ENCODE measurements at regions not wholly inside any gene's neighbourhood (a gene's known extent, or its start where the extent isn't known, plus 50 kb on each side); places are given as distances from the start of the nearest gene placed in this dataset.

- Histone ChIP-seq H4K12ac (ENCODE audit: low read depth, low read length) (no peak overlapping the region), H3K79me2 (ENCODE audit: control insufficient read depth, insufficient read depth, low read length, poor library complexity) (no peaks in the 10 kb centered on the region), H3K23ac (ENCODE audit: low read length) (no peak overlapping the region), H3K18ac (ENCODE audit: low read length) (no peak overlapping the region), H3K36me3 (ENCODE audit: control insufficient read depth in 1 of 2, insufficient read depth in 2 of 2, low read length in 2 of 2) (no peaks in the 10 kb centered on the region), H2AK5ac (ENCODE audit: low read length) (no peak overlapping the region), H3K4ac (ENCODE audit: low read depth, low read length) (no peak overlapping the region), H3K4me3 (ENCODE audit: low read depth, low read length) (no peak overlapping the region), H3K14ac (ENCODE audit: low read length) (no peak overlapping the region), H3K4me2 (ENCODE audit: low read length) (no peak overlapping the region), H3K9me3 (ENCODE audit: insufficient read depth, low read depth, low read length) (no peaks in the 10 kb centered on the region), H3K27ac (ENCODE audit: low read depth, low read length) (no peak overlapping the region), H3K79me1 (ENCODE audit: low read length) (no peaks in the 10 kb centered on the region), H4K8ac (ENCODE audit: low read depth, low read length) (no peak overlapping the region), H3K9ac (ENCODE audit: low read length) (no peak overlapping the region), H2BK12ac (ENCODE audit: low read length) (no peak overlapping the region), H3K4me1 (ENCODE audit: control insufficient read depth in 1 of 2, insufficient read depth in 2 of 2, low read length in 2 of 2) (no peaks in the 10 kb centered on the region), H2BK120ac (ENCODE audit: insufficient read depth, low read length, poor library complexity) (no peak overlapping the region), H4K91ac (ENCODE audit: low read depth, low read length) (no peak overlapping the region), H3K27me3 (ENCODE audit: insufficient read depth, low read length) (no peaks in the 10 kb centered on the region), H2AFZ (ENCODE audit: insufficient read depth, low read length, poor library complexity) (no peak overlapping the region), H2BK5ac (ENCODE audit: low read depth, low read length, poor library complexity) (no peak overlapping the region)
- WGBS (ENCODE audit: extremely low coverage, insufficient coverage, insufficient read length) = no CpG with 5 or more reads among the region's 3 CpGs
- no peak for DNase-seq
Measured at GRCh38 chr2:52558265-52558664, 1209.3 kb upstream of the CHAC2 start.

- Histone ChIP-seq H3K27me3 (ENCODE audit: insufficient read depth, low read length) (no peaks in the 10 kb centered on the region), H3K4me3 (ENCODE audit: low read depth, low read length) (no peak overlapping the region), H3K4ac (ENCODE audit: low read depth, low read length) (no peak overlapping the region), H2AFZ (ENCODE audit: insufficient read depth, low read length, poor library complexity) (no peak overlapping the region), H4K91ac (ENCODE audit: low read depth, low read length) (no peak overlapping the region), H3K4me1 (ENCODE audit: control insufficient read depth in 1 of 2, insufficient read depth in 2 of 2, low read length in 2 of 2) (no peaks in the 10 kb centered on the region), H4K12ac (ENCODE audit: low read depth, low read length) (no peak overlapping the region), H3K4me2 (ENCODE audit: low read length) (no peak overlapping the region), H2BK12ac (ENCODE audit: low read length) (no peak overlapping the region), H2BK5ac (ENCODE audit: low read depth, low read length, poor library complexity) (no peak overlapping the region), H4K8ac (ENCODE audit: low read depth, low read length) (no peak overlapping the region), H3K36me3 (ENCODE audit: control insufficient read depth in 1 of 2, insufficient read depth in 2 of 2, low read length in 2 of 2) (no peaks in the 10 kb centered on the region), H3K9ac (ENCODE audit: low read length) (no peak overlapping the region), H3K27ac (ENCODE audit: low read depth, low read length) (no peak overlapping the region), H3K79me1 (ENCODE audit: low read length) (no peaks in the 10 kb centered on the region), H3K9me3 (ENCODE audit: insufficient read depth, low read depth, low read length) (no peaks in the 10 kb centered on the region), H3K23ac (ENCODE audit: low read length) (no peak overlapping the region), H3K79me2 (ENCODE audit: control insufficient read depth, insufficient read depth, low read length, poor library complexity) (no peaks in the 10 kb centered on the region), H3K18ac (ENCODE audit: low read length) (no peak overlapping the region), H2AK5ac (ENCODE audit: low read length) (no peak overlapping the region), H2BK120ac (ENCODE audit: insufficient read depth, low read length, poor library complexity) (no peak overlapping the region), H3K14ac (ENCODE audit: low read length) (no peak overlapping the region)
- no peak for DNase-seq
- no CpG with 5 or more reads among the region's 10 CpGs for WGBS (ENCODE audit: extremely low coverage, insufficient coverage, insufficient read length)
Measured at GRCh38 chr2:52542297-52542696, 1225.3 kb upstream of the CHAC2 start.

GRCh38 chr2:52539026-52539970, 1228.3 kb upstream of the CHAC2 start:
- Histone ChIP-seq H3K79me2 (ENCODE audit: control insufficient read depth, insufficient read depth, low read length, poor library complexity) (no peaks in the 10 kb centered on the region), H3K14ac (ENCODE audit: low read length) (no peak overlapping the region), H3K23ac (ENCODE audit: low read length) (no peak overlapping the region), H4K91ac (ENCODE audit: low read depth, low read length) (no peak overlapping the region), H3K4ac (ENCODE audit: low read depth, low read length) (no peak overlapping the region), H2BK5ac (ENCODE audit: low read depth, low read length, poor library complexity) (no peak overlapping the region), H2AFZ (ENCODE audit: insufficient read depth, low read length, poor library complexity) (no peak overlapping the region), H3K27ac (ENCODE audit: low read depth, low read length) (no peak overlapping the region), H3K36me3 (ENCODE audit: control insufficient read depth in 1 of 2, insufficient read depth in 2 of 2, low read length in 2 of 2) (no peaks in the 10 kb centered on the region), H2BK120ac (ENCODE audit: insufficient read depth, low read length, poor library complexity) (no peak overlapping the region), H3K4me2 (ENCODE audit: low read length) (no peak overlapping the region), H3K4me1 (ENCODE audit: control insufficient read depth in 1 of 2, insufficient read depth in 2 of 2, low read length in 2 of 2) (no peaks in the 10 kb centered on the region), H3K27me3 (ENCODE audit: insufficient read depth, low read length) (no peaks in the 10 kb centered on the region), H2BK12ac (ENCODE audit: low read length) (no peak overlapping the region), H3K18ac (ENCODE audit: low read length) (no peak overlapping the region), H3K9me3 (ENCODE audit: insufficient read depth, low read depth, low read length) (no peaks in the 10 kb centered on the region), H4K8ac (ENCODE audit: low read depth, low read length) (no peak overlapping the region), H3K9ac (ENCODE audit: low read length) (no peak overlapping the region), H2AK5ac (ENCODE audit: low read length) (no peak overlapping the region), H3K79me1 (ENCODE audit: low read length) (no peaks in the 10 kb centered on the region), H3K4me3 (ENCODE audit: low read depth, low read length) (no peak overlapping the region), H4K12ac (ENCODE audit: low read depth, low read length) (no peak overlapping the region)
- DNase-seq = peak in 1 of 2 donors; percentile 2
- WGBS (ENCODE audit: extremely low coverage, insufficient coverage, insufficient read length) = no CpG with 5 or more reads among the region's 6 CpGs

GRCh38 chr2:52537588-52537987, 1230.0 kb upstream of the CHAC2 start:
- H2AK5ac ChIP-seq (ENCODE audit: low read length) = no peak overlapping the region
- no peak overlapping the region for H4K91ac ChIP-seq (ENCODE audit: low read depth, low read length)
- DNase-seq = no peak
- H3K9me3 ChIP-seq (ENCODE audit: insufficient read depth, low read depth, low read length) = no peaks in the 10 kb centered on the region
- no peak overlapping the region for H3K23ac ChIP-seq (ENCODE audit: low read length)
- no peak overlapping the region for H2BK12ac ChIP-seq (ENCODE audit: low read length)
- no peak overlapping the region for H3K9ac ChIP-seq (ENCODE audit: low read length)
- no peak overlapping the region for H2BK120ac ChIP-seq (ENCODE audit: insufficient read depth, low read length, poor library complexity)
- H4K8ac ChIP-seq (ENCODE audit: low read depth, low read length) = no peak overlapping the region
- no peak overlapping the region for H2AFZ ChIP-seq (ENCODE audit: insufficient read depth, low read length, poor library complexity)
- no peak overlapping the region for H3K4me3 ChIP-seq (ENCODE audit: low read depth, low read length)
- no peak overlapping the region for H3K18ac ChIP-seq (ENCODE audit: low read length)
- H3K4me1 ChIP-seq (ENCODE audit: control insufficient read depth in 1 of 2, insufficient read depth in 2 of 2, low read length in 2 of 2) = no peaks in the 10 kb centered on the region
- H4K12ac ChIP-seq (ENCODE audit: low read depth, low read length) = no peak overlapping the region
- H3K4ac ChIP-seq (ENCODE audit: low read depth, low read length) = no peak overlapping the region
- no peaks in the 10 kb centered on the region for H3K79me1 ChIP-seq (ENCODE audit: low read length)
- no peaks in the 10 kb centered on the region for H3K36me3 ChIP-seq (ENCODE audit: control insufficient read depth in 1 of 2, insufficient read depth in 2 of 2, low read length in 2 of 2)
- H3K79me2 ChIP-seq (ENCODE audit: control insufficient read depth, insufficient read depth, low read length, poor library complexity) = no peaks in the 10 kb centered on the region
- H3K14ac ChIP-seq (ENCODE audit: low read length) = no peak overlapping the region
- H2BK5ac ChIP-seq (ENCODE audit: low read depth, low read length, poor library complexity) = no peak overlapping the region
- no peak overlapping the region for H3K27ac ChIP-seq (ENCODE audit: low read depth, low read length)
- WGBS (ENCODE audit: extremely low coverage, insufficient coverage, insufficient read length) = no CpG with 5 or more reads among the region's 1 CpG
- no peak overlapping the region for H3K4me2 ChIP-seq (ENCODE audit: low read length)
- no peaks in the 10 kb centered on the region for H3K27me3 ChIP-seq (ENCODE audit: insufficient read depth, low read length)

Measured in trophoblast cell (in vitro differentiated cells and primary cell).